Kasumi-1 (cell line): ENCODE measurements at regions not wholly inside any gene's neighbourhood (a gene's known extent, or its start where the extent isn't known, plus 50 kb on each side); places are given as distances from the start of the nearest gene placed in this dataset.
"Not testable (repeated sequence)": the region's sequence is repeated elsewhere in the genome, so short reads cannot be mapped to it uniquely, and the experiment has no call there.

Source experiments
- DNase-seq, 2 experiments: peaks; one replicate each; lab custom pipeline; 2025; lab: John Stamatoyannopoulos, UW

GRCh38 chr1:43108080-43108479 lies 64.0 kb downstream of the EBNA1BP2 start:
- no peak for DNase-seq

DNA sequence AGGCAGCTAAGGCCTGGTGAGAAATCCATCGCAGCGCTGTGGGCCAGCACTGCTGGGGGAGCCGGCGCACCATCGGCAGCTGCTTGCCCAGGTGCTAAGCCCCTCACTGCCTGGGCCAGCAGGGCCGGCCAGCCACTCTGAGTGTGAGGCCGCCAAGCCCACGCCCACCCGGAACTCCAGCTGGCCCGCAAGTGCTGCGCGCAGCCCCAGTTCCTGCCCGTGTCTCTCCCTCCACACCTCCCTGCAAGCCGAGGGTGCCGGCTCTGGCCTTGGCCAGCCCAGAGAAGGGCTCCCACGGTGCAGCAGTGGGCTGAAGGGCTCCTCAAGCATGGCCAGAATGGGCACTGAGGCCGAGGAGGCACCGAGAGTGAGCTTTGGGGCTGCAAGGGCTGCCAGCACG lies 64.4 kb downstream of the EBNA1BP2 start:
- no peak for DNase-seq

DNA sequence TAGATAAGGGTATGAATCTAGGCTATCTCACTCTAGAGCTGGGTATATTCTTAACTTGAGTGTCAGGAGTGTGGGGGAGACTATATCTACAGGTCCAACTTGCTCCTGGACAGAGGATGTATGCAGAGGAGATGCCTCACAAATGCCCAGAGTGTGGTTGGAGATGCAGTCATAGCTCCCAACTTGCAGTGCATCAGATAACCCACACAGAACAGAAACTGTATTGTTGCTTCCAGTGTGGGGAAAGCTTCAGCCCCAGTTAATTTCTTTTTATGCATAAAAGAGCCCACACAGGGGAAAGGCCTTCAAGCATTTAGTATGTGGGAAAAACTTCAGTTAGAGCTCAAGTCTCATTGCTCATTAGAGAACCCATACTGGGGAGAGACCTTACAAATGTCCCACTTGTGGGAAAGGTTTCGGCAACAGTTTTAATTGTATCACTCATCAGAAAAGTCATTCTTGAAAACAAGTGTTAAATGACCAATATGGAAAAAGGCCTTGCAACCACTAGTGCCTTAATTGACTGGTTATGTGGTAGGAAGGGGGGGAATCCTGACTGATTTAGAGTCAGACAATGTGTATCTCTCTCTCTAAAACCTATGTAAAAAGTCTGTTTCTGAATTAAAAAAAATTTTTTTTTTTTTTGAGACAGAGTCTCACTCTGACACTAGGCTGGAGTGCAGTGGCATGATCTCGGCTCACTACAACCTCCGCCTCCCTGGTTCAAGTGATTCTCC lies 67.9 kb downstream of the EBNA1BP2 start:
- no peak for DNase-seq

GRCh38 chr1:43101061-43101460 lies 71.0 kb downstream of the EBNA1BP2 start:
- no peak for DNase-seq

- no peak for DNase-seq
These were observed 73.9 kb downstream of the EBNA1BP2 start for GRCh38 chr1:43098200-43098599.

- DNase-seq = not testable (repeated sequence)
These were observed 75.6 kb downstream of the EBNA1BP2 start for GRCh38 chr1:43096528-43096927.

GRCh38 chr1:43090812-43091211 lies 81.3 kb downstream of the EBNA1BP2 start:
- not testable (repeated sequence) for DNase-seq

- DNase-seq = not testable (repeated sequence)
These were observed 81.9 kb downstream of the EBNA1BP2 start for GRCh38 chr1:43090157-43090556.

DNA sequence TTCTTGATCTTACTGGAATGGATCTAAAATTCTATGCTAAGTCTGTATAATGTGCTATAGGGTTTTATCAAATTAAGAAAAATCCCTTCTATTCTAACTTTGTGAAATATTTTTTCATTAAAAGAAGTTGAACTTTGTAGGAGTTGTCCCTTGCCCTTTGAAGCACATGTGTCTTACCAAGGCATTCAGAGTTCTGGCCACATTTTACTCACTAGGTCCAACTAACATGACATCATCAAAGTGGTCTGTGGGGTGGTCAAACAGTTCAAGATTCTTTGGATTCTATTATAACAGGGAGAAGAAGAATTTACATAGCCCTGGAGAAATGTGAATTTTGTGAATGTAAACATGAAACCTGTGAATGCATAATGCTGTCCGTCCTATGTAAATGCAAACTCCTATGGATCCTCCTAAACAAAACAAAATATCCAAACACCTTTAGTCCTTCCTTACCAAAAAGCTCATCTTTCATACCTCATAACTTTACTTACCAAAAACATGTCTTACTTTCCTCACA lies 88.7 kb downstream of the EBNA1BP2 start:
- DNase-seq = no peak

DNA sequence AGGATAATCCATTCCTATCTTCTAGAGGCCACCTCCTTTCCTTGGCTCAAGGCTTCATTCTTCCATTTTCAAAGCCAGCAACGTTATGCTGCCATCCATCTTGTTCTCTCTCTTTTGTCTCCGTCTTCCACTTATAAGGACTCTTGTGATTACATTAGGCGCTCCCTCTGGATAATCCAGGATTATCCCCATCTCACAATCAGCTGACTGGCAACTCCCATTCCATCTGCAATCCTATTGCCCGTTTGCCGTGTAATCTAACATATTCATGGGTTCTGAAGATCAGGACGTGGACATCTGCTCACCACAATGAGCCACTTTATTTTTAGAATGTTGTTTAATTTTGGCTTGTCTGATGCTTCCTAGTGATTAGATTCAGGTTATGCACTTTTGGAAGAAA lies 89.3 kb downstream of the EBNA1BP2 start:
- DNase-seq = no peak

GRCh38 chr1:43077273-43077672 lies 94.8 kb downstream of the EBNA1BP2 start:
- DNase-seq = no peak

- DNase-seq = no peak
These were observed 97.4 kb downstream of the EBNA1BP2 start for GRCh38 chr1:43074709-43075108.

- peak in 1 of 2 experiments; percentile 4 for DNase-seq
These were observed 97.8 kb downstream of the EBNA1BP2 start for GRCh38 chr1:43074244-43074643.

GRCh38 chr1:43073490-43074230 lies 98.4 kb downstream of the EBNA1BP2 start:
- DNase-seq = peak; percentile 76 to 90

DNA sequence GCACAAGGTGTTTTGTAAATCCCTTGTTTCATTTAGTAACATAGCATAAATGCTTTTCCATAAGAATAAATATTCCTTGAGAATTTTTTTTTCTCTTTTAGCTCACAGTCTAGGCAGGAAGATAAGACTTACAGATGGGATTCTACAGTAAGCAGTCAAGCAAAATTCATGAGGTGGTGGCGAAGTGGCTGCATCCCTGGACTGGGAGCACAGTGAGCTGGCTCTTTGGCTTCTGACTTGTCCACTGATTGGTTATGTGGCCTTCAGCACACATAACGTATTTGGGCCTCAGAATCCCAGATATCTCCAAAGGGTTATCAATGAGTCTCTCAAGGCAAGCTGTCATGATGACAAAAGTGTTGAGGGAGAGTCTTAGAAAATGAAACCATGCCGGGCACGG lies 99.8 kb downstream of the EBNA1BP2 start:
- DNase-seq = no peak

- DNase-seq = no peak
These were observed 100.8 kb downstream of the EBNA1BP2 start for GRCh38 chr1:43071241-43071640.

DNA sequence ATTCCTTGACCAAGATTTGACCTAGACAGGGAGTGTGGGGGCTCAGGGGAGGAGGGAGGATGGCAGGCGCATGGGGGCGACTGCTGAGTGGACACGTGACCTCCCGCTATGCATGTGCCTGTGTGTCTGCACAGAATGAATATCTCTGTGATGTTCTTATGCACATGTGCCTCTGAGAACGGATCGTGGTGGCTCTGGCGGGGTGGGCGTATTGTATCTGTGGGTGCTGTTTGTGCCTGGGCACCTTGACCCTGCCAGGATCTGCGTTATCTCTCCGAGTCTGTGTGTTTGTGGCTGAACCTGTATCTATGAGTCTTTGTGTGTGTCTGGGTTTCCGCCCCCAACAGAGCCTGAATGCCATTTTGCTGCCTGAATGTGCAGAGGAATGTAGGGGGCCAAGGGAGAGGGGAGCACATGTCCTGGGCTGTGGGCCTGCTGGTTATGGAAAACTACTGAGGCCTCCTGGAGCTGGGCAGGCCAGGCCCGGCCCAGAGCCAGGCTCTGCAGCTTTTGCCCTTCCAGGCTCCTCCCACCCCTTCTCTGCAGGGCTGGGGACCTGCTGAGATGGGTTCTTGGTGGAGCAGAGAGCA lies 102.5 kb downstream of the EBNA1BP2 start:
- DNase-seq = no peak

DNA sequence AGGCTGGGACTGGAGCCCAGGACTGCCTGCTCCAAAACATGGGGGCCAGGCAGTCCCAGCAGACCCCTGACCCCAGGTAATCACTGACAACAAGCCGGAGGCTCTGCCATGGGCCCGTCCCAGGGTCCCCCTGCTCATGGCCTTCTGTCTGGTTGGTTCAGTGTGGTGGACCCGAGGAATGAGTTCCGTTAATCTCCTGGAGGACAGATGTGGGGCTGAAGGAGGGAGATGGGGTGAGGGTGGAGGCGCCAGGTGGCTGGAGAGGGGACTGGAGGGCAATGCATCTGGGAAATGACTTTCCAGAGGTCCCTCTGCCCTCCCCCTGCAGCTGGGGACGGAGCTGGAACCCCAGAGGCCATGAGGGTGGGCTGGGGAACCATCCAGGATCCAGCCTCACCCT lies 103.2 kb downstream of the EBNA1BP2 start:
- no peak for DNase-seq

DNA sequence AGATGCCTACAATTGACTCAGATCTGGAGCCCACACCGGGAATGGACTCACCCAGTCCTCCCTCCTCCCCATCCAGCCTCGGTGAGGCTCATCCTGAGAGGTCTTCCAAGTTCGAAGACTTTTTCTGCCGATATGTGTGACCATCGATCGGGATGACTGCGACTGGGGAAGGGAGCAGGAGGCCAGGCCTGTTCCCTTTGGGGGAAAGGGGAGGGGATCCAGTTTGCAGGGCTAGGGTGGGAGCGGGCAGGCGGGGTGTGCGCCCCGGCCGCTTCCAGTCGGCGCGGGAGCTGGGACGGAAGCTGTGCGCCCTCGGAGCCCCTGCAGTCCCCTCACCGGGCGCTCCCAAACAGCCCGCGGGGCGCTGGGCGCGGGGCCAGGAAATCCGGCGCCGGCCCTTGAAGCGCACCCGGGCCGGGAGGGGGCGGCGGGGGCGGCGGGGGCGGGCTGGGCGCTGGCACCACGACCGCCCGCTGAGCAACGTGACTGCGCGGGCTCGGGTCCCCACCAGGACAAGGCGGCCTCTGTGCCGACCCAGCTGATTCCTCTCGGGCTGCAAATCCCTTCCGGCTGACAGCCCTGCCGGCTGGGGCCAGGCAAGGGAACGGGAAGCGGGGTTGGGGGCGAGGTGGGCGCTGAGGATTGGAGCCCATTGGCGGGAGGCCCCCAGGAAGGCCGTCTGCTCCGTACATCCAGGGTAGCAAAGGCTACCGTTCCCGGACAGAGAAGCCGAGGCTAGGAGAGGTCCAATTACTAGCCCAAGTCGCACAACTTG lies 103.9 kb downstream of the EBNA1BP2 start:
- peak; percentile 13 to 39 for DNase-seq

GRCh38 chr1:43067233-43067745 lies 104.8 kb downstream of the EBNA1BP2 start:
- DNase-seq = no peak

GRCh38 chr1:43066578-43066977 lies 105.5 kb downstream of the EBNA1BP2 start:
- no peak for DNase-seq
